ENCODE measurements at regions not wholly inside any gene's neighbourhood (a gene's known extent, or its start where the extent isn't known, plus 50 kb on each side); places are given as distances from the start of the nearest gene placed in this dataset.

- Histone ChIP-seq H3K36me3 (ENCODE audit: control insufficient read depth, insufficient read depth, low read length) (no peaks in the 10 kb centered on the region), H3K9me3 (no peaks in the 10 kb centered on the region), H3K27me3 (replicated peaks; ENCODE audit: control insufficient read depth, insufficient read depth, low read length) (no peaks in the 10 kb centered on the region), H3K4me1 (no peaks in the 10 kb centered on the region), H3K4me3 (ENCODE audit: low read depth, low read length) (no peak overlapping the region)
- CTCF ChIA-PET: no interaction called here
- no peak for DNase-seq
- no peaks in the 10 kb centered on the region for H3K9me3 Mint-ChIP-seq (ENCODE audit: unreplicated experiment)
- H3K4me3 Mint-ChIP-seq (ENCODE audit: unreplicated experiment): no peak overlapping the region
- intact Hi-C loops (cut with micrococcal nuclease; ENCODE audit: unreplicated experiment): no loop called here
- no peaks in the 10 kb centered on the region for H3K36me3 Mint-ChIP-seq (ENCODE audit: insufficient read depth, unreplicated experiment)
- H3K27me3 Mint-ChIP-seq (ENCODE audit: insufficient read depth, unreplicated experiment): peaks cover 3% of the 10 kb centered on the region
- POLR2A ChIA-PET: no interaction called here
- no peak for TF ChIP-seq CTCF (IDR thresholded peaks at IDR 0.05; ENCODE audit: insufficient read depth in 1 of 2, low read depth in 1 of 2, low read length in 1 of 2, severe bottlenecking in 1 of 2, unreplicated experiment in 1 of 2)
- peaks cover 14% of the 10 kb centered on the region for H3K4me1 Mint-ChIP-seq (ENCODE audit: low read depth, unreplicated experiment)
- BruUV-seq (replicated peaks): no TSS peak
- no peak overlapping the region for H3K27ac Mint-ChIP-seq (ENCODE audit: unreplicated experiment)
Measured at GRCh38 chr13:78238911-78239310, 320.3 kb upstream of the EDNRB start.

GRCh38 chr13:78228940-78229339 lies 310.3 kb upstream of the EDNRB start:
- CTCF ChIA-PET: no interaction called here
- POLR2A ChIA-PET: no interaction called here
- intact Hi-C loops (cut with micrococcal nuclease; ENCODE audit: unreplicated experiment): no loop called here

GRCh38 chr13:78228211-78228610 lies 309.6 kb upstream of the EDNRB start:
- H3K9me3 Mint-ChIP-seq (ENCODE audit: unreplicated experiment): no peaks in the 10 kb centered on the region

More at GRCh38 chr13:78228940-78229339, 310.3 kb upstream of the EDNRB start:
- Histone ChIP-seq H3K9me3 (no peaks in the 10 kb centered on the region), H3K27me3 (replicated peaks; ENCODE audit: control insufficient read depth, insufficient read depth, low read length) (no peaks in the 10 kb centered on the region), H3K4me1 (no peaks in the 10 kb centered on the region), H3K4me3 (ENCODE audit: low read depth, low read length) (no peak overlapping the region), H3K36me3 (ENCODE audit: control insufficient read depth, insufficient read depth, low read length) (no peaks in the 10 kb centered on the region)
- no peaks in the 10 kb centered on the region for H3K36me3 Mint-ChIP-seq (ENCODE audit: insufficient read depth, unreplicated experiment)
- no peak overlapping the region for H3K4me3 Mint-ChIP-seq (ENCODE audit: unreplicated experiment)
- no TSS peak for BruUV-seq (replicated peaks)
- DNase-seq: no peak
- no peaks in the 10 kb centered on the region for H3K4me1 Mint-ChIP-seq (ENCODE audit: low read depth, unreplicated experiment)
- H3K27ac Mint-ChIP-seq (ENCODE audit: unreplicated experiment): no peak overlapping the region
- H3K27me3 Mint-ChIP-seq (ENCODE audit: insufficient read depth, unreplicated experiment): peaks cover 14% of the 10 kb centered on the region
- no peak for TF ChIP-seq CTCF (IDR thresholded peaks at IDR 0.05; ENCODE audit: insufficient read depth in 1 of 2, low read depth in 1 of 2, low read length in 1 of 2, severe bottlenecking in 1 of 2, unreplicated experiment in 1 of 2)
- H3K9me3 Mint-ChIP-seq (ENCODE audit: unreplicated experiment): no peaks in the 10 kb centered on the region

More at GRCh38 chr13:78228211-78228610, 309.6 kb upstream of the EDNRB start:
- no peaks in the 10 kb centered on the region for H3K9me3 ChIP-seq
- no peaks in the 10 kb centered on the region for H3K36me3 Mint-ChIP-seq (ENCODE audit: insufficient read depth, unreplicated experiment)
- CTCF ChIA-PET: no interaction called here
- no TSS peak for BruUV-seq (replicated peaks)
- no peaks in the 10 kb centered on the region for H3K4me1 ChIP-seq
- no peaks in the 10 kb centered on the region for H3K4me1 Mint-ChIP-seq (ENCODE audit: low read depth, unreplicated experiment)
- no peak for TF ChIP-seq CTCF (IDR thresholded peaks at IDR 0.05; ENCODE audit: insufficient read depth in 1 of 2, low read depth in 1 of 2, low read length in 1 of 2, severe bottlenecking in 1 of 2, unreplicated experiment in 1 of 2)
- H3K36me3 ChIP-seq (ENCODE audit: control insufficient read depth, insufficient read depth, low read length): no peaks in the 10 kb centered on the region
- POLR2A ChIA-PET: no interaction called here
- DNase-seq: no peak
- no peak overlapping the region for H3K4me3 Mint-ChIP-seq (ENCODE audit: unreplicated experiment)
- peaks cover 14% of the 10 kb centered on the region for H3K27me3 Mint-ChIP-seq (ENCODE audit: insufficient read depth, unreplicated experiment)
- no peaks in the 10 kb centered on the region for H3K27me3 ChIP-seq (replicated peaks; ENCODE audit: control insufficient read depth, insufficient read depth, low read length)
- H3K4me3 ChIP-seq (ENCODE audit: low read depth, low read length): no peak overlapping the region
- intact Hi-C loops (cut with micrococcal nuclease; ENCODE audit: unreplicated experiment): no loop called here
- H3K27ac Mint-ChIP-seq (ENCODE audit: unreplicated experiment): no peak overlapping the region
